Astrocyte (in vitro differentiated cells and primary cell): ENCODE measurements at regions not wholly inside any gene's neighbourhood (a gene's known extent, or its start where the extent isn't known, plus 50 kb on each side); places are given as distances from the start of the nearest gene placed in this dataset.

Source experiments
- EZH2 ChIP-seq: IDR thresholded peaks from 2 replicates; pipeline ENCODE4 v1.6.1; 2012; ENCODE audit warnings: mild to moderate bottlenecking, low read length, inconsistent platforms; ENCODE audit not compliant: insufficient read depth
- TF ChIP-seq, protein P1 (sequence below): IDR thresholded peaks from 2 replicates; pipeline ENCODE4 v1.5.1; 2011; ENCODE audit warnings: low read depth, mild to moderate bottlenecking, inconsistent platforms, low read length, moderate library complexity; ENCODE audit not compliant: insufficient read depth

DNA sequence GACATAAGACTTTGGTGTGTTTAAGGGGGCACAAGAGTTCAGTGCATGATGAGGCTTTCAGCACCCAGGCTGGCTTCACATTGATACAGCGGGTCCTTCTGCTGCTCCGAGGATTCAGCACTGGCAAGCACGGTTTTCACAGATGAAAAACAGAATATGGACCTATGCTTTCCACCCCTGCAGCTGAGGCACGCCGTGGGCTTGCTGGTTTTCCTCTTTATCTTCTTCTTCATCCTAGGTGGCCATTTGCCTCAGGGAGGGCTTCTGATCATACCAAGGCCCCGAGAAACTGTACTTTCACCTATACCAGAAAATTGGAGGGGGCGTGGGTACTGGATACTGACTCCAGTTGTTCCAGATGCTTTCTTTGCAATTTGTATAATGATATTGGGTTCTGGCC, 277.1 kb upstream of the ZNF32 start:
- TF ChIP-seq, protein P1, sequence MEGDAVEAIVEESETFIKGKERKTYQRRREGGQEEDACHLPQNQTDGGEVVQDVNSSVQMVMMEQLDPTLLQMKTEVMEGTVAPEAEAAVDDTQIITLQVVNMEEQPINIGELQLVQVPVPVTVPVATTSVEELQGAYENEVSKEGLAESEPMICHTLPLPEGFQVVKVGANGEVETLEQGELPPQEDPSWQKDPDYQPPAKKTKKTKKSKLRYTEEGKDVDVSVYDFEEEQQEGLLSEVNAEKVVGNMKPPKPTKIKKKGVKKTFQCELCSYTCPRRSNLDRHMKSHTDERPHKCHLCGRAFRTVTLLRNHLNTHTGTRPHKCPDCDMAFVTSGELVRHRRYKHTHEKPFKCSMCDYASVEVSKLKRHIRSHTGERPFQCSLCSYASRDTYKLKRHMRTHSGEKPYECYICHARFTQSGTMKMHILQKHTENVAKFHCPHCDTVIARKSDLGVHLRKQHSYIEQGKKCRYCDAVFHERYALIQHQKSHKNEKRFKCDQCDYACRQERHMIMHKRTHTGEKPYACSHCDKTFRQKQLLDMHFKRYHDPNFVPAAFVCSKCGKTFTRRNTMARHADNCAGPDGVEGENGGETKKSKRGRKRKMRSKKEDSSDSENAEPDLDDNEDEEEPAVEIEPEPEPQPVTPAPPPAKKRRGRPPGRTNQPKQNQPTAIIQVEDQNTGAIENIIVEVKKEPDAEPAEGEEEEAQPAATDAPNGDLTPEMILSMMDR, result no peak
- TF ChIP-seq EZH2, result no peak
